GM12891 (cell line): ENCODE measurements at regions not wholly inside any gene's neighbourhood (a gene's known extent, or its start where the extent isn't known, plus 50 kb on each side); places are given as distances from the start of the nearest gene placed in this dataset.

Source experiments
- PAX5 ChIP-seq: IDR thresholded peaks from 2 replicates; pipeline ENCODE4 v1.6.1; 2011; ENCODE audit warnings: low read length, moderate library complexity, mild to moderate bottlenecking; ENCODE audit not compliant: insufficient read depth, severe bottlenecking
- POLR2A ChIP-seq: IDR thresholded peaks from 2 replicates; pipeline ENCODE4 v1.6.1; 2011; ENCODE audit warnings: low read depth, low read length, control low read depth
- POLR2AphosphoS5 ChIP-seq: IDR thresholded peaks from 2 replicates; pipeline ENCODE4 v1.6.1; 2011; ENCODE audit warnings: low read depth, low read length, control low read depth
- SPI1 ChIP-seq: IDR thresholded peaks from 2 replicates; pipeline ENCODE4 v1.6.1; 2011; ENCODE audit warnings: low read depth, low read length, control low read depth
- TAF1 ChIP-seq: IDR thresholded peaks from 2 replicates; pipeline ENCODE4 v1.6.1; 2011; ENCODE audit warnings: low read depth, low read length, control low read depth

- TF ChIP-seq POLR2A: no peak
- TF ChIP-seq POLR2AphosphoS5: no peak
- TF ChIP-seq SPI1: no peak
- no peak for TF ChIP-seq TAF1
- no peak for TF ChIP-seq PAX5
Measured at GRCh38 chr3:127520993-127521392, 69.5 kb downstream of the TPRA1 start.
